NCI-H446 (cell line): ENCODE measurements at regions not wholly inside any gene's neighbourhood (a gene's known extent, or its start where the extent isn't known, plus 50 kb on each side); places are given as distances from the start of the nearest gene placed in this dataset.
A peak's percentile ranks its signal among the peaks of the same experiment; 100 is the strongest.

Source experiments
- DNase-seq, 2 experiments: peaks; one replicate each; lab custom pipeline; 2025; lab: John Stamatoyannopoulos, UW

GRCh38 chr11:91459840-91460239 is 764.8 kb upstream of the FAT3 start:
- no peak for DNase-seq

GRCh38 chr11:91446267-91446666 is 778.4 kb upstream of the FAT3 start:
- DNase-seq, result no peak

GRCh38 chr11:91435694-91436395 is 788.8 kb upstream of the FAT3 start:
- DNase-seq, result peak in 1 of 2 experiments; percentile 44

GRCh38 chr11:91433284-91434010 is 791.2 kb upstream of the FAT3 start:
- no peak for DNase-seq

- DNase-seq, result peak; percentile 24 to 71
Observed at GRCh38 chr11:91421641-91422040, 803.0 kb upstream of the FAT3 start.

GRCh38 chr11:91407842-91408241 is 816.8 kb upstream of the FAT3 start:
- no peak for DNase-seq

GRCh38 chr11:91406009-91406408 is 818.6 kb upstream of the FAT3 start:
- no peak for DNase-seq

- no peak for DNase-seq
Observed at GRCh38 chr11:91404344-91404743, 820.3 kb upstream of the FAT3 start.

- no peak for DNase-seq
Observed at GRCh38 chr11:91397134-91397468, 827.5 kb upstream of the FAT3 start.

GRCh38 chr11:91396236-91397133 is 828.1 kb upstream of the FAT3 start:
- DNase-seq, result no peak

- peak in 1 of 2 experiments; percentile 44 for DNase-seq
Observed at GRCh38 chr11:91394727-91395414, 829.7 kb upstream of the FAT3 start.

GRCh38 chr11:91394073-91394726 is 830.4 kb upstream of the FAT3 start:
- peak in 1 of 2 experiments; percentile 44 for DNase-seq

- no peak for DNase-seq
Observed at GRCh38 chr11:91382946-91383345, 841.7 kb upstream of the FAT3 start.

GRCh38 chr11:91374794-91375193 is 849.8 kb upstream of the FAT3 start:
- DNase-seq, result no peak

- DNase-seq, result no peak
Observed at GRCh38 chr11:91373497-91373896, 851.1 kb upstream of the FAT3 start.

- no peak for DNase-seq
Observed at GRCh38 chr11:91366816-91367215, 857.8 kb upstream of the FAT3 start.

- no peak for DNase-seq
Observed at GRCh38 chr11:91365986-91366585, 858.5 kb upstream of the FAT3 start.

- DNase-seq, result no peak
Observed at GRCh38 chr11:91350931-91351330, 873.7 kb upstream of the FAT3 start.

- DNase-seq, result no peak
Observed at GRCh38 chr11:91326751-91327150, 897.9 kb upstream of the FAT3 start.

GRCh38 chr11:91326280-91326679 is 898.3 kb upstream of the FAT3 start:
- DNase-seq, result no peak

- DNase-seq, result no peak
Observed at GRCh38 chr11:91314521-91314920, 910.1 kb upstream of the FAT3 start.
